ENCODE measurements at regions not wholly inside any gene's neighbourhood (a gene's known extent, or its start where the extent isn't known, plus 50 kb on each side); places are given as distances from the start of the nearest gene placed in this dataset.

DNA sequence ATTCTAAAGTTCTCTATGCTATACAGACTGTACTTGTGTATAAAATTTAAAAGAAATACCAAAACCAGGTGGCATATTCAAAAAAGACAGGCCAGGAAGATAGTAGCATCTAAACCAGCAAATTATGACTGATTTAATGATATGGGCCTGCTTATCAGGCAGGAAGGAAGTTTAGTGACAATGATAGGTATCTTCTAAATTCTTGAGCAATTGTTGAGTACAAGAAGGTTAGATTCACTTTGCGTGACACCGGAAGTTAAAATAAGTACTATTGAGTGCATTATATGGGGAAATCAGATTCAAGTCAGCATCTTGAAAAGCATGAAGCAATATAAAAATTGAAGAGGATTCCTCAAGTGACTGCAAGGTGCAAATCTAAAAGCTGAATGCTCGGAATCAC lies 186.8 kb upstream of the RGS18 start:
- no peak for DNase-seq (ENCODE audit: low read depth)
- no peak overlapping the region for H3K4me3 ChIP-seq (ENCODE audit: low read depth, low read length)

GRCh38 chr1:191974004-191974403 lies 184.3 kb upstream of the RGS18 start:
- DNase-seq (ENCODE audit: low read depth): no peak
- no peak overlapping the region for H3K4me3 ChIP-seq (ENCODE audit: low read depth, low read length)

DNA sequence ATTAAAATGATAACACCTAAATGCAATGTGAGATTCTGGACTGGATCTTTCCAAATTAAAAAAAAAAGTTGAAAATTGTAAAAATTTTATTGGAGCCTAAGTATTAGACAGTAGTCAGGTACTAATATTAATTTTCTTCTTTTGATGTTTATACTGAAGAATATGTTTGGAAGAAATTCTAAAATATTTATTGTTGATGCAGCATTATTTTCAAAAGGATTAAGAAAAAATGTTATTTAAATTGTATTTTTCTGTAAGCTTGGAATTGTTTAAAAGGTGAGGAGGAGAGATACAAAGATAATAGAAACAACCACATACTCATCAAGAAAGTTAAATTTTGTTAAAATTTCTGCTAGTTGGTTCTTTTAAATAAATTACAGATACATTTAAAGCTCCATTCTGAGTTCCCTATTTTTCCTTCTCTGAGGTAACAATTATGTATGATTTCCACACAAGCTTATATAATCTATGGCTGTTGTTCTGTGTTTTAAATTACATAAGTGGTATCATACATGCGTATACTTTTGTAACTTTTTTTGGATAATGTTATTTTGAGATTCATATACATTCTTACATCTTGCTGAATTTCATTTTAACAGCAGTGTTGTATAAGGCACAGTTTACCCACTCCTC lies 180.3 kb upstream of the RGS18 start:
- DNase-seq (ENCODE audit: low read depth): no peak
- no peak overlapping the region for H3K4me3 ChIP-seq (ENCODE audit: low read depth, low read length)

GRCh38 chr1:191984856-191985255 lies 173.4 kb upstream of the RGS18 start:
- no peak for DNase-seq (ENCODE audit: low read depth)
- H3K4me3 ChIP-seq (ENCODE audit: low read depth, low read length): no peak overlapping the region

DNA sequence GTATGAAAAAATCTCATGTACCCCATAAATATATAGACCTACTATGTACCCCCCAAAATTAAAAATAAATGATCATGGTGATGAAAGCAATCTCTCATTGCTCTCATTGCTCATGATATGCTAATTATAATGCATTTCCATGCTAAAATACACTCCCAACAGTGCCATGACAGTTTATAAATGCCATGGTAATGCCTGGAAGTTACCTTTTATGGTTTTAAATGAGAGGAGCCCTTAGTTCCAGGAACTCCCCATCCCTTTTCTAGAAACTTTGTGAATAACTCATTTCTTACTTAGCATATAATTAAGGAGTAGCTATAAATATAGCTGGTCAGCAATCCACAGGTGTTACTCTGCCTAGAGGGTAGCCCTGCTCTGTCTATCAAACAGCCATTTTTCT lies 166.1 kb upstream of the RGS18 start:
- H3K4me3 ChIP-seq (ENCODE audit: low read depth, low read length): no peak overlapping the region
- no peak for DNase-seq (ENCODE audit: low read depth)

DNA sequence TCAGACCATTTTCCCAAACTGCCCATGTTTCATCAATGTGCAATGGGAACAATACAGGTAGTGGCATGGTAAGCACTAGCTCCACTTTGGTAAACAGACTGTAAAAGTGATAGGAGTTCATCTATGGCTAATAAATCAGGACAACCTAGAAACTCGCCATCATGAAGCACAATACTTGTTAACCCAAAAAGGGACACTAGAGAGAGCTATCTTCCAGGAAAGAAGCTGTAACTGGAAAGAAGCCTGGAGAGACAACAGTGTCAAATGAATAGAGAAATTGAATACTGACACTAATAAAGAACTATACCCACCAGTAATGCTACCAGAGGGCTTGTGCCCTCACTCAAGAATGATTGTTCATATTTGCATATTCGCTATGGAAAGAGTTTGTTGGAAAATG lies 164.7 kb upstream of the RGS18 start:
- peak; percentile 11 for DNase-seq (ENCODE audit: low read depth)
- H3K4me3 ChIP-seq (ENCODE audit: low read depth, low read length): no peak overlapping the region

- no peak for DNase-seq (ENCODE audit: low read depth)
Observed at GRCh38 chr1:192002063-192002462, 156.2 kb upstream of the RGS18 start.

DNA sequence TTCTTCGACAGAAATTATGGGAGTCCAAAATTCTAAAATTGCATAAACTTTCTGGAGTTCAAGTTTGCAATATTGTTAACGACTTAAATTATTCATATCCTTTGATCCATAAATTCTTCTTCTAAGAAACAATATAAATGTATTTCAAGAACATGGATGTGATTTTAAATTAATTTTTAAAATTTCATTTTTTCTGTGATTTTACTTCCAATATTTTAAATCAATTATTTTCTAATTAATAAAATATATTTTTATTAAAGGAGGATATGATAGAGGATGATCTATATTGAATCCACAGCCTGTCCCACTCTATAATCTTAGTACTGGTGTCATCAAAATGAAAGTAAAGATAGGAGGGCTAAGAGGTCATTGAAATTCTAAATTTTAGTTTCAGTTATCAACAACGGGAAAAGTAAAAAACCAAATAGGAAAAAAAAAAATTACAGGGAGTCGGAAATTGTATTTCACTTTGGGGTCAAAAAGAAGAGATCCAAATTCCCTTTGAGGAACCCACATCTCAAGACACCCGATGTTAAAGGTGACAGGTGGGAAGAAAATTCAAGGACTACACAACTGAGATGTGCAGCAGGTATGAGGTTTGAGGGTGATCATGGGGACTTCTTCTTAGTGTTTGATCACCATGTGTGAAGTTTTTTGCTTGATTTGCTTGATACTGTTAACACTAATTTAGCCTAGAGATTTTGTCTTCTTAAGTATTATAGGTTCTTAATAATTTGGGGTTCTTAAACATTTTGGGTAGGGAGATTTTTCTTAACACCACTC lies 154.8 kb upstream of the RGS18 start:
- H3K4me3 ChIP-seq (ENCODE audit: low read depth, low read length): no peak overlapping the region
- no peak for DNase-seq (ENCODE audit: low read depth)

More at GRCh38 chr1:192002063-192002462, 156.2 kb upstream of the RGS18 start:
- H3K4me3 ChIP-seq (ENCODE audit: low read depth, low read length): no peak overlapping the region

DNA sequence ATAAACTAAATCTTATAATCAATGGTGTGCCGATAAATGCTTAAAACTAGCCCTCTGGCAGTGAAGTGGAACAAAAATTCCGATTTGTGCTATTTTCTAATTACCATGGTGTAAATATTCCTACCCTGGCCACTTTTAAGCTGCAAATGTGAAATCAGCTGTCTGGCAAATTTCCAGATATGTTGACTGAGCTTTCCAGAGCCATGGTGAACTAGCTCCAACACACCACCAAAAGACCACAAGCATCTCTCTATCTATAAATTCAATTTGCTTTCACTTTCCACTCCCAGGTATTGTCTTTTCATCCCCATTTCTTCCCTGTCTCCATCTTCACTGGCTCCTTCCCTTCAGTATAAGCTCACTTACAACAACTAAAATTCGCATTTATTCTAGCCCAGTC lies 152.3 kb upstream of the RGS18 start:
- H3K4me3 ChIP-seq (ENCODE audit: low read depth, low read length): no peak overlapping the region
- DNase-seq (ENCODE audit: low read depth): no peak

GRCh38 chr1:192008281-192008825 lies 149.9 kb upstream of the RGS18 start:
- no peak for DNase-seq (ENCODE audit: low read depth)
- H3K4me3 ChIP-seq (ENCODE audit: low read depth, low read length): no peak overlapping the region

- DNase-seq (ENCODE audit: low read depth): peak; percentile 9
- no peak overlapping the region for H3K4me3 ChIP-seq (ENCODE audit: low read depth, low read length)
Observed at GRCh38 chr1:192010406-192010805, 147.9 kb upstream of the RGS18 start.

- no peak for DNase-seq (ENCODE audit: low read depth)
- H3K4me3 ChIP-seq (ENCODE audit: low read depth, low read length): no peak overlapping the region
Observed at GRCh38 chr1:192011525-192011924, 146.7 kb upstream of the RGS18 start.

GRCh38 chr1:192022827-192023226 lies 135.4 kb upstream of the RGS18 start:
- no peak for DNase-seq (ENCODE audit: low read depth)
- no peak overlapping the region for H3K4me3 ChIP-seq (ENCODE audit: low read depth, low read length)

DNA sequence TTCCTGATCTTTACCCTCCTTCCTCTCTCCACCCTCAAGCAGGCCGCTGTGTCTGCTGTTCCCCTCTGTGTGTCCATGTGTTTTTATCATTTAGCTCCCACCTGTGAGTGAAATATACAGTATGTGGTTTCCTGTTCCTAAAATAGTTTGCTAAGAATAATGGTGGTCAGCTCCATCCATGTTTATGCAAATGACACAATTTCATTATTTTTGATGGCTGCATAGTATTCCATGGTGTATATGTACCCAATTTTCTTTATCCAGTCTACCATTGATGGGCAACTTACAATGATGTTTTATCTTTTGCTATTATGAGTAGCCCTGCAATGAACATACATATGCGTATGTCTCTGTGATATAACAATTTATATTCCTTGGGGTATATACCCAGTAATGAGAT lies 133.4 kb upstream of the RGS18 start:
- no peak overlapping the region for H3K4me3 ChIP-seq (ENCODE audit: low read depth, low read length)
- DNase-seq (ENCODE audit: low read depth): no peak

GRCh38 chr1:192038567-192038966 lies 119.7 kb upstream of the RGS18 start:
- no peak for DNase-seq (ENCODE audit: low read depth)
- no peak overlapping the region for H3K4me3 ChIP-seq (ENCODE audit: low read depth, low read length)

GRCh38 chr1:192045131-192045530 lies 113.1 kb upstream of the RGS18 start:
- no peak for DNase-seq (ENCODE audit: low read depth)
- no peak overlapping the region for H3K4me3 ChIP-seq (ENCODE audit: low read depth, low read length)

GRCh38 chr1:192053531-192053971 lies 104.7 kb upstream of the RGS18 start:
- no peak overlapping the region for H3K4me3 ChIP-seq (ENCODE audit: low read depth, low read length)
- peak; percentile 9 for DNase-seq (ENCODE audit: low read depth)

- no peak overlapping the region for H3K4me3 ChIP-seq (ENCODE audit: low read depth, low read length)
- DNase-seq (ENCODE audit: low read depth): no peak
Observed at GRCh38 chr1:192057766-192058165, 100.5 kb upstream of the RGS18 start.

DNA sequence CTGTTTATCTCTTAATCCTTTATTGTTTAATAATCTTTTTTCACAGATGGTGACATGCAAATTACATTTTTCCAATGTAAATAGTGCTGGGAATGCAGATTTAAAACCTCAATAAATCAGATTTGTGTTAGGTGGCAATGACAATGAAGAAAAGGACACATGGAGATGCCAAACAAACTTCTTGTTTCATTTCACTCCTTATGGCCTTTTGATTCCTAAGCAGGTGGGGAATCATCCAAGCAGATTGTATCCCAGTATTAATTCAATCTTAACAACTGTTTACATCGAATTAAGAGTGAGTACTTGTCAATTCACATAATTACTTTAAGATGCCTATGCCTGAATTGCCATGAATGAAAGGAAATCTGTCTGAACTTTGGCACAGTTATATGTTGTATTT lies 98.9 kb upstream of the RGS18 start:
- no peak for DNase-seq (ENCODE audit: low read depth)
- no peak overlapping the region for H3K4me3 ChIP-seq (ENCODE audit: low read depth, low read length)

GRCh38 chr1:192061556-192061955 lies 96.7 kb upstream of the RGS18 start:
- no peak overlapping the region for H3K4me3 ChIP-seq (ENCODE audit: low read depth, low read length)
- no peak for DNase-seq (ENCODE audit: low read depth)

DNA sequence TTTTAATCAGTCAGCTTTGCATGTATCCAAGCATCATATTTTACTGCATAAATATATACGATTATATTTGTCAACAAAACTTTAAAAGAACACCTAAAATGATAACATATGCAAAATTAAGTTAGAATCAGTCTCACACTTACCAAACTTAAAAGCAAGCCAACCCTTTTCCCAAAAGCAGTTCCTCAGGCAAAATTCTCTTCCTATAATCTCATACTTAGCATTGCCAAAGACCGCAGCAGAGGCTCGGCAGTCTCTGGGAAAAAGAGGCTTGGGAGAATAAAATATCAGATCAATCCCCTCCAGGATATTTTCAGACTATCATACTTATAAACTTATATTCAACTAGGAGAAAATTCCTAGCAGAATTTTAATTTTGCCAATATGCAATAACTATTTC lies 93.2 kb upstream of the RGS18 start:
- DNase-seq (ENCODE audit: low read depth): no peak
- H3K4me3 ChIP-seq (ENCODE audit: low read depth, low read length): no peak overlapping the region

All from skeletal muscle cell (primary cell).